ENCODE measurements at regions not wholly inside any gene's neighbourhood (a gene's known extent, or its start where the extent isn't known, plus 50 kb on each side); places are given as distances from the start of the nearest gene placed in this dataset.

GRCh38 chr9:126248680-126249079 lies 77.9 kb upstream of the MVB12B start:
- no peak for DNase-seq (ENCODE audit: low spot score)

GRCh38 chr9:126261584-126262356 lies 64.9 kb upstream of the MVB12B start:
- no peak for DNase-seq (ENCODE audit: low spot score)

GRCh38 chr9:126262738-126263137 lies 63.9 kb upstream of the MVB12B start:
- DNase-seq (ENCODE audit: low spot score), result no peak

- no peak for DNase-seq (ENCODE audit: low spot score)
Observed at GRCh38 chr9:126270556-126270955, 56.1 kb upstream of the MVB12B start.

- no peak for DNase-seq (ENCODE audit: low spot score)
Observed at GRCh38 chr9:126275386-126276001, 51.1 kb upstream of the MVB12B start.

GRCh38 chr9:126276056-126276728 lies 50.4 kb upstream of the MVB12B start:
- DNase-seq (ENCODE audit: low spot score), result no peak
